Activated naive CD4-positive, alpha-beta T cell treated with anti-CD3 and anti-CD28 coated beads, Interleukin-2, amount 10 ng/mL, durations not matched to agents 7 days and 5 days (primary cell): ENCODE measurements at regions not wholly inside any gene's neighbourhood (a gene's known extent, or its start where the extent isn't known, plus 50 kb on each side); places are given as distances from the start of the nearest gene placed in this dataset.
"Not testable (repeated sequence)": the region's sequence is repeated elsewhere in the genome, so short reads cannot be mapped to it uniquely, and the experiment has no call there.

ENCODE experiments used
- CTCF ChIA-PET: fragments of 350-600 bp; sonication (Branson Sonifier 250); formaldehyde crosslinking; loops from one replicate; lab custom pipeline; 2021; ENCODE audit warnings: antibody characterized with exemption; lab: Charles Lee
- DNase-seq: peaks from one replicate; pipeline ENCODE4 v3.0.0-alpha.2; 2020
- H3K27ac Mint-ChIP-seq: one replicate; pipeline ENCODE4 v1.8.0; 2021; ENCODE audit warnings: mild to moderate bottlenecking, moderate library complexity, mixed read lengths
- H3K27me3 Mint-ChIP-seq: one replicate; pipeline ENCODE4 v1.8.0; 2021; ENCODE audit warnings: mild to moderate bottlenecking, mixed read lengths
- H3K36me3 Mint-ChIP-seq: one replicate; pipeline ENCODE4 v1.8.0; 2021; ENCODE audit warnings: mixed read lengths
- H3K4me1 Mint-ChIP-seq: one replicate; pipeline ENCODE4 v1.8.0; 2021; ENCODE audit warnings: mixed read lengths
- H3K4me3 Mint-ChIP-seq: one replicate; pipeline ENCODE4 v1.8.0; 2021; ENCODE audit warnings: mild to moderate bottlenecking, moderate library complexity, mixed read lengths
- H3K9me3 Mint-ChIP-seq: one replicate; pipeline ENCODE4 v1.8.0; 2021; ENCODE audit warnings: mixed read lengths

DNA sequence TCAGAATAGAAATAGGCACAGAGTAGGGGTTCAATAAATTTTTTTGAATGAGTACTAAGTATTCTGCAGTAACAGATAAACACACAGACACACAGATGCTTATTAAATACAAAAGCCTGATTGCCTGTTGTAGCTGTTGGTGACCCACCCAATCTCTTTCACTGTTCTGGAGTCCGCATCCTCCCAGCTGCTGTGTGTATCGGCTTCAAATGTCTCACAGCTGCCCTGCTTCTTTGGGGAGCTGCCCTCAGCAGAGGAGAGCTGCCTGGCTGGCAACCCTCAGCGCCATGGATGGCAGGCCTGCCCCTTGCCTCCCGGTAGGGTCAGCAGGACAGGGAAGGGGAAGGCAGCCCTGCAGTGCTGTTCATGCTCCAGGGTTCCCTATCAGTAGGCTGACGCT lies 50.5 kb upstream of the PRNP start:
- DNase-seq, result no peak
- CTCF ChIA-PET, result interaction anchor here (1.8 kb wide), 1 partner anchor 22 kb away, joined by 3 read pairs; no protein-coding TSS in a partner anchor
- peaks cover 50% of the 10 kb centered on the region for H3K27me3 Mint-ChIP-seq
- no peaks in the 10 kb centered on the region for H3K9me3 Mint-ChIP-seq
- H3K36me3 Mint-ChIP-seq, result no peaks in the 10 kb centered on the region
- no peak overlapping the region for H3K4me3 Mint-ChIP-seq
- no peaks in the 10 kb centered on the region for H3K4me1 Mint-ChIP-seq
- H3K27ac Mint-ChIP-seq, result no peak overlapping the region

DNA sequence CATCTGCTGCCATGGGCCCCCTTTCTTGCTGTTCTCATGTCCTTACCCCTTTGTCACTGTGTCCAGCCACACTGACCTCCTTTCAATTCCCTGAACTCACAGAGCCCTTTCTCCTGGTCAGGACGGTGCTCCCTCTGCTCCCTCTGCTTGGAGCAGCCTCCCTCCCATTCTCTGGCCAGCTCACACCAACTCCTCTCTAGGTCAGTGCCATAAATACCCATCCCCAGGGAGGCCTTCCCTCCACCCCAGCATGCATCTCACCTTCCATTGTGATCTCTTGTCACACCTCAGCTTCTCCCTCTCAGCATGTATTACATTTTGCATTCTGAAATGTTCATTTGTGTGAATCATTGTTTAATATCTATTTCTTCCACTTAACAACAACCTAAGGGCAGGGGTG lies 50.9 kb upstream of the PRNP start:
- Mint-ChIP-seq H3K4me1 (no peaks in the 10 kb centered on the region), H3K36me3 (no peaks in the 10 kb centered on the region), H3K4me3 (no peak overlapping the region), H3K27me3 (peaks cover 45% of the 10 kb centered on the region), H3K9me3 (no peaks in the 10 kb centered on the region), H3K27ac (no peak overlapping the region)
- DNase-seq, result no peak
- CTCF ChIA-PET, result interaction anchor here (1.8 kb wide), 1 partner anchor 22 kb away, joined by 3 read pairs; no protein-coding TSS in a partner anchor

DNA sequence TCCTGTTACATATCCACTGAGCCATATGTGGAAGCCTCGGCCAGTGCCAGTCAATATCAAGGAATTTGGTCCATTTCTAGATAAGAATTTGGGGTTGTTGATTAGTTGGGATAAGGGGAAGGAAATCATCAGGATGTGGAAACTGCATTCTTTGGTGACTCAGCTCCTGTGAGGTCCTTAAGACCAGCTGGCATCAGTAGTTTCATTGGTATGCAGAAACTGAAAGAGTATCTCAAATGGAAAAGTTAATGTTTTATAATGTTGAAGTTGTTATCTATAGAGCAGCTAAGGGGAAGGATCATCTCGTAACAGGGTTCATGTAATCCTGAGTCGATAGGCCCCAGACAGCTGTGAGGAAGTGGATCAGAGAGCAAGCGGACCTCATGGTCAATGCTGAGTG lies 52.5 kb upstream of the PRNP start:
- H3K4me3 Mint-ChIP-seq, result no peak overlapping the region
- H3K27me3 Mint-ChIP-seq, result peaks cover 47% of the 10 kb centered on the region
- no peaks in the 10 kb centered on the region for H3K36me3 Mint-ChIP-seq
- H3K9me3 Mint-ChIP-seq, result no peaks in the 10 kb centered on the region
- DNase-seq, result no peak
- no peaks in the 10 kb centered on the region for H3K4me1 Mint-ChIP-seq
- CTCF ChIA-PET, result interaction anchor here (1.8 kb wide), 1 partner anchor 20 kb away, joined by 3 read pairs; no protein-coding TSS in a partner anchor
- no peak overlapping the region for H3K27ac Mint-ChIP-seq

DNA sequence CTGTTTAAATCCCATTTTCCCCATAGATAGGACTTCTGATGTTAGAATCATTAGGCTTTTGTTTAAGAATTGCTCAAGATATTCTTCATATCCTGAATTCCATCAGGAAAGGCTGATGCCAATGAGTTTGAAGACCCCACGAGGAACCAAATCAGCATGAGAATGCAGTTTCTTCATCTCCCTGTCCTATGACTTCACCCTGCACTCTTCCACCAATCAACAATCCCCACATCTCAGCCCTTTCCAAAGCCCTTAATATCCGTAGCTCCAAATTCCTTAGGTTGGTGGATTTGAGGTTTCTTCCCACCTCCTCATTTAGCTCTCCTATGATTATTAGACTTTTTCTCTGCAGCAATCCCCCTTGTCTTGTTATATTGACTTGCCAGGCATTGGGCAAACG lies 52.9 kb upstream of the PRNP start:
- Mint-ChIP-seq H3K27me3 (peaks cover 43% of the 10 kb centered on the region), H3K27ac (no peak overlapping the region), H3K4me3 (no peak overlapping the region), H3K9me3 (no peaks in the 10 kb centered on the region), H3K36me3 (no peaks in the 10 kb centered on the region), H3K4me1 (no peaks in the 10 kb centered on the region)
- no peak for DNase-seq
- CTCF ChIA-PET, result no interaction called here

DNA sequence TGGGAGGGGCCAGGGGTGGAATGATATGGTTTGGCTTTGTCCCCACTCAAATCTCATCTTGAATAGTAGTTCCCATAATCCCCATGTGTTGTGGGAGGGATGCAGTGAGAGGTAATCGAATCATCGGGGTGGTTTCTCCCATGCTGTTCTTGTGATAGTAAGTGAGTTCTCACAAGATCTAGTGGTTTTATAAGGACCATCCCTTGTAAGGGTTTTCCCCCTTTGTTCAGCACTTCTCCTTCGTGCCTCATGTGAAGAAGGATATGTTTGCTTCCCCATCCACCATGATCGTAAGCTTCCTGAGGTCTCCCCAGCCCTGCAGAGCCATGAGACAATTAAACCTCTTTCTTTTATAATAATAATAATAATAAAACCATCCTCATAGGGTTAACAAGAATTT lies 53.4 kb upstream of the PRNP start:
- Mint-ChIP-seq H3K27me3 (peaks cover 42% of the 10 kb centered on the region), H3K36me3 (no peaks in the 10 kb centered on the region), H3K4me1 (no peaks in the 10 kb centered on the region), H3K9me3 (no peaks in the 10 kb centered on the region), H3K27ac (no peak overlapping the region), H3K4me3 (no peak overlapping the region)
- DNase-seq, result no peak
- CTCF ChIA-PET, result interaction anchor here (0.7 kb wide), 1 partner anchor 403 kb away, joined by 3 read pairs; no protein-coding TSS in a partner anchor

DNA sequence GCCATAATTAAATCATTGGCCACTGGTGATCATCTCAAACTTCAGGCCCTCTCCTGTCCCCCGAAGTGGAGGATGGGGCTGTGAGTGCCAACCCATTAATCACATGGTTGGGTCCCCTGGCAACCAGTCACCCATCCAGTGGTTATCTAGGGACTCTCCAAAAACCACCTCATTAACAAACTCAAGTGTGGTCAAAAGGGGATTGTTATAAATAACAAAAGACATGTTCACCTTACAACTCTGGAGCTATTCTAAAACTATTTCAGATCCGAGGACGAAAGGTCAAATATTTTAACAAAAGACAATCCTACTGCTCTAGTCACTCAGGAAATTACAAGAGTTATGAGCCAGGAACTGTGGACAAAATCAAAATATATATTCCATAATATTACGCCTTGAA lies 60.0 kb upstream of the PRNP start:
- no peaks in the 10 kb centered on the region for H3K36me3 Mint-ChIP-seq
- H3K27ac Mint-ChIP-seq, result no peak overlapping the region
- H3K27me3 Mint-ChIP-seq, result peaks cover 58% of the 10 kb centered on the region
- H3K4me3 Mint-ChIP-seq, result no peak overlapping the region
- H3K9me3 Mint-ChIP-seq, result peaks cover 3% of the 10 kb centered on the region
- no peaks in the 10 kb centered on the region for H3K4me1 Mint-ChIP-seq
- no peak for DNase-seq
- CTCF ChIA-PET, result no interaction called here

- peaks cover 3% of the 10 kb centered on the region for H3K9me3 Mint-ChIP-seq
- no peaks in the 10 kb centered on the region for H3K4me1 Mint-ChIP-seq
- DNase-seq, result no peak
- peaks cover 59% of the 10 kb centered on the region for H3K27me3 Mint-ChIP-seq
- CTCF ChIA-PET, result no interaction called here
- no peak overlapping the region for H3K27ac Mint-ChIP-seq
- no peak overlapping the region for H3K4me3 Mint-ChIP-seq
- no peaks in the 10 kb centered on the region for H3K36me3 Mint-ChIP-seq
Measured at GRCh38 chr20:4625687-4626086, 60.6 kb upstream of the PRNP start.

- CTCF ChIA-PET, H3K27ac Mint-ChIP-seq, DNase-seq, H3K9me3 Mint-ChIP-seq, H3K4me1 Mint-ChIP-seq, H3K36me3 Mint-ChIP-seq, H3K4me3 Mint-ChIP-seq: not testable (repeated sequence)
- peaks cover 60% of the 10 kb centered on the region for H3K27me3 Mint-ChIP-seq
Measured at GRCh38 chr20:4624675-4625336, 61.5 kb upstream of the PRNP start.

DNA sequence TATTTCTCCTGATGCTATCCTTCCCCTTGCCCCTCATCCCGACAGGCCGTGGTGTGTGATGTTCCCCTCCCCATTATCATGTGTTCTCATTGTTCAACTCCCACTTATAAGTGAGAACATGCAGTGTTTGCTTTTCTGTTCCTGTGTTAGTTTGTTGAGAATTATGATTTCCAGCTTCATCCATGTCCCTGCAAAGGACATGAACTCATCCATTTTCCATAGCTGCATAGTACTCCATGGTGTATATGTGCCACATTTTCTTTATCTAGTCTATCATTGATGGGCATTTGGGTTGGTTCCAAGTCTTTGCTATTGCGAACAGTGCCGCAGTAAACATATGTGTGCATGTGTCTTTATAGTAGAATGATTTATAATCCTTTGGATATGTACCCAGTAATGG lies 67.1 kb upstream of the PRNP start:
- H3K27ac Mint-ChIP-seq, H3K4me3 Mint-ChIP-seq, CTCF ChIA-PET, H3K4me1 Mint-ChIP-seq, H3K9me3 Mint-ChIP-seq, H3K36me3 Mint-ChIP-seq, DNase-seq: not testable (repeated sequence)
- peaks cover 47% of the 10 kb centered on the region for H3K27me3 Mint-ChIP-seq

DNA sequence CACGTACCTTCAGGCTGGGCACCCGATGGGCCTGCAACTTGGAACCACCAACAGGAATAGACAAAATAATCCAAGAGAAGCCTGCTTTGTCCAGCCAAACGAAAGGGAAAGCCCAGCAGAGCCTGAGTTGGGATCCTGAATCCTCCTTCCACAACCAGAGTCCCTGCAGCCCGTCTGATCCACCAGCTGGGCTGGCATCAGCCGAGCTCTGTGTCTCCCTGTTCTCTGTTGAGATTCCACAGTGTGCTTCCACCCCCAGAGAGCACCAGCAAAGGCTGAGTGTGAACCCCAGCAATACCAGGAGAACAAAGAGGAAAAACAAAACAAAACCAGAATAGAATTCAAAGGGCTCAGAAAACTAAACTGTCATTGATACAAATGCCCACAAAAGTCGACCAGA lies 68.8 kb upstream of the PRNP start:
- H3K27me3 Mint-ChIP-seq, result peaks cover 41% of the 10 kb centered on the region
- H3K4me1 Mint-ChIP-seq, result peaks cover 5% of the 10 kb centered on the region
- no peaks in the 10 kb centered on the region for H3K36me3 Mint-ChIP-seq
- H3K9me3 Mint-ChIP-seq, result peaks cover 6% of the 10 kb centered on the region
- H3K4me3 Mint-ChIP-seq, result no peak overlapping the region
- H3K27ac Mint-ChIP-seq, result no peak overlapping the region
- DNase-seq, result no peak
- CTCF ChIA-PET, result no interaction called here

DNA sequence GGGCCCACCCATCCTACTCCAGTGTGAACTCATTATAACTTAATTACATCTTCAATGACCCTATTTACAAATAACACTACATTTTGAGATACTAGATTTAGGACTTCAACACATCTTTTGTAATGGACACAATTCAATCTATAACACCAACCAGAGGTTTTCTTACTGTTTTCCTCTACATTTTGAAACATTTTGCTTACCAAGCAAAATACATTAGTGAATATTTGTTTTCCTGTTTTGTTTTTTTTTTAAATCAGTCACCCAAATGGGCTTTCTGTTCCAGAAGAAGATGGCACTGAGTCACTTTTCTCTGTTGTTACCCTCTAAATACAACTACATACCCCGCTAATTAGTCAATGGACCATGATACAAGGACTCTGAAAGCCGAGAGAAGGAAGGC lies 69.2 kb upstream of the PRNP start:
- peaks cover 4% of the 10 kb centered on the region for H3K9me3 Mint-ChIP-seq
- DNase-seq, result no peak
- H3K27me3 Mint-ChIP-seq, result peaks cover 41% of the 10 kb centered on the region
- no peaks in the 10 kb centered on the region for H3K36me3 Mint-ChIP-seq
- no peak overlapping the region for H3K4me3 Mint-ChIP-seq
- H3K4me1 Mint-ChIP-seq, result peaks cover 5% of the 10 kb centered on the region
- no peak overlapping the region for H3K27ac Mint-ChIP-seq
- CTCF ChIA-PET, result no interaction called here

GRCh38 chr20:4613718-4614620 lies 72.3 kb upstream of the PRNP start:
- CTCF ChIA-PET, result interaction anchor here (0.7 to 1.9 kb wide), 13 partner anchors 21 to 342 kb away, joined by 3 to 20 read pairs (median 4); partner anchors contain the start of gene PRND
- DNase-seq, result peak; percentile 78
- peaks cover 5% of the 10 kb centered on the region for H3K4me1 Mint-ChIP-seq
- H3K9me3 Mint-ChIP-seq, result peaks cover 4% of the 10 kb centered on the region
- H3K36me3 Mint-ChIP-seq, result no peaks in the 10 kb centered on the region
- no peak overlapping the region for H3K27ac Mint-ChIP-seq
- H3K27me3 Mint-ChIP-seq, result peaks cover 38% of the 10 kb centered on the region
- no peak overlapping the region for H3K4me3 Mint-ChIP-seq

DNA sequence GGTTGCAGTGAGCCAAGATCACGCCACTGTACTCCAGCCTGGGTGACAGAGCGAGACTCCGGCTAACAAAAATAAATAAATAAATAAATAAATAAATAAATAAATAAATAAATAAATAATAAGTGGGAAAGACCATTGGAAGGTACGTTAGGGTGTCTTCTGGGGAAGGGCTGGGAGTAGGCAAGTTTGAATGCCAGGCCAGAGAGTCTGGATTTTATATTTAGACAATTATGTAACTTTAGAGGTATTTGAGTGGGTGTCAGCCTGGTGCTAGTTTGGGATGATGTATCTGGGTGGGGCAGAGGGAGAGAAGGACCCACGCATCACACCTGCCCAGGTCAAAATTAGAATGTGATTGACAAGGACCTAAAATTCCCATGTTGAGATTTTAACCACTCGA lies 73.1 kb upstream of the PRNP start:
- DNase-seq, result no peak
- peaks cover 5% of the 10 kb centered on the region for H3K4me1 Mint-ChIP-seq
- no peak overlapping the region for H3K27ac Mint-ChIP-seq
- CTCF ChIA-PET, result interaction anchor here (0.7 to 2.1 kb wide), 15 partner anchors 22 to 342 kb away, joined by 3 to 20 read pairs (median 4); partner anchors contain the start of gene PRND
- peaks cover 4% of the 10 kb centered on the region for H3K9me3 Mint-ChIP-seq
- no peak overlapping the region for H3K4me3 Mint-ChIP-seq
- H3K27me3 Mint-ChIP-seq, result peaks cover 37% of the 10 kb centered on the region
- H3K36me3 Mint-ChIP-seq, result no peaks in the 10 kb centered on the region

DNA sequence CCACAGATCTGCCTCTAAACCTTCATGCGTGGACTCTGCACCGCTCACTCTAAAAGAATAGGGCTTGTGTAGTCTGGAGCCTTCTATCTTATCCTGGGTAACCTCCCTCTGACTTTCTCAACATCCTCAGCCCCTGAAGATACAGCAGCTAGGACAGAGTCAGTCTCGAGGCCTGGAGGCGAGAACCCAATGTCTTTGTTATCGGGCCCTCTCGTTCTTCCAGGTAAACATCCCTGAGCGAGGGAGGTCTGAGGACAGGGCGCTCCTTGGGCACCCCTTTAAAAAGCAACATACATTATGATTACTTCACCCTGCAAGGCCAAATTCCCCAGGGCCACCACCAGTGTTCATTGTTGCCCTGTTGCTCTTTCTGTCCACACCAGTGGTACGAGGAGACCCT lies 75.4 kb upstream of the PRNP start:
- Mint-ChIP-seq H3K27ac (no peak overlapping the region), H3K4me3 (no peak overlapping the region), H3K36me3 (no peaks in the 10 kb centered on the region), H3K27me3 (peaks cover 35% of the 10 kb centered on the region), H3K9me3 (no peaks in the 10 kb centered on the region), H3K4me1 (peaks cover 5% of the 10 kb centered on the region)
- no peak for DNase-seq
- CTCF ChIA-PET, result interaction anchor here (0.7 to 2.1 kb wide), 3 partner anchors 18 to 112 kb away, joined by 3 to 17 read pairs (median 3); no protein-coding TSS in a partner anchor
